Activated T-cell treated with anti-CD3 and anti-CD28 coated beads, Interleukin-2, amount 50 U/mL, for 24 hours (primary cell): ENCODE measurements at regions not wholly inside any gene's neighbourhood (a gene's known extent, or its start where the extent isn't known, plus 50 kb on each side); places are given as distances from the start of the nearest gene placed in this dataset.

Experiments used
- DNase-seq: peaks from one replicate; pipeline ENCODE4 v3.0.0-alpha.2; 2020
- H3K27ac Mint-ChIP-seq: 2 replicates; pipeline ENCODE4 v1.8.0; 2020; ENCODE audit warnings: mild to moderate bottlenecking, mixed read lengths
- H3K27me3 Mint-ChIP-seq: 2 replicates; pipeline ENCODE4 v1.8.0; 2020; ENCODE audit warnings: mixed read lengths
- H3K36me3 Mint-ChIP-seq: 2 replicates; pipeline ENCODE4 v1.8.0; 2020; ENCODE audit warnings: low read depth, mixed read lengths
- H3K4me1 Mint-ChIP-seq: 2 replicates; pipeline ENCODE4 v1.8.0; 2020; ENCODE audit warnings: low read depth, mixed read lengths
- H3K4me3 Mint-ChIP-seq: 2 replicates; pipeline ENCODE4 v1.8.0; 2020; ENCODE audit warnings: mild to moderate bottlenecking, moderate library complexity, mixed read lengths
- H3K9me3 Mint-ChIP-seq: 2 replicates; pipeline ENCODE4 v1.8.0; 2020; ENCODE audit warnings: mixed read lengths

DNA sequence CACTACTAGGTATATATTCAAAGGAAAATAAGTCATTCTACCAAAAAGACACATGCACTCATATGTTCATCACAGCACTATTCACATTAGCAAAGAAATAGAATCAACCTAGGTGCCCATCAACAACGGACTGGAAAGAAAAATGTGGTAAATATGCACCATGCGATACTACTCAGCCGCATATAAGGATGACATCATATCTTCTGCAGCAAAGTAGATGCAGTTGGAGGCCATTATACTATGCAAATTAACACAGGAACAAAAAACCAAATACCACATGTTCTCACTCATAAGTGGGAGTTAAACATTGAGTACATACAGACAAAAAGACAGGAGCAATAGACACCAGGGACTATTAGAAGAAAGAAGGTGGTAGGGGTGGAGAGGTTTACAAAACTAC lies 412.1 kb upstream of the CWC22 start:
- Mint-ChIP-seq H3K9me3 (peaks cover 2% of the 10 kb centered on the region), H3K36me3 (no peaks in the 10 kb centered on the region), H3K27me3 (no peaks in the 10 kb centered on the region), H3K27ac (no peak overlapping the region), H3K4me3 (no peak overlapping the region), H3K4me1 (no peaks in the 10 kb centered on the region)
- no peak for DNase-seq

DNA sequence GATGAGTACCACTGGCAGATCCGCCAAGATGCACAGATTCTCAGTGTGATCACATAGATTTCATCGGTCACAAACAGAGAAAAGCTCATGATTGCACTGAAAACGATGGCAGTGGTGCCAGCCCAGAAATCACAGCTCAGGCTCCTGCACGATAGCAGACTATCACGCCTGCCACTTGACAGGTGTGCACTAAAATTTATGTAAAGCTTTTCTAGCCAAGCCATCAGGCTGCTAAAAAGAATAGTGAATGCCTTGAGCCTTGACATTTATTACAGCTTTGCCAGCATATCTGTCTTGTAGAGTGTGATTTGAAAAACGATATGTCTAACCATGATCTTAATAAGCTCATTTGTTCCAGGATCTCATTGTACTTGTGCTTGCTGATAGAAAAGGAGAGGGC lies 409.5 kb upstream of the CWC22 start:
- Mint-ChIP-seq H3K9me3 (peaks cover 2% of the 10 kb centered on the region), H3K27me3 (no peaks in the 10 kb centered on the region), H3K4me3 (no peak overlapping the region)

DNA sequence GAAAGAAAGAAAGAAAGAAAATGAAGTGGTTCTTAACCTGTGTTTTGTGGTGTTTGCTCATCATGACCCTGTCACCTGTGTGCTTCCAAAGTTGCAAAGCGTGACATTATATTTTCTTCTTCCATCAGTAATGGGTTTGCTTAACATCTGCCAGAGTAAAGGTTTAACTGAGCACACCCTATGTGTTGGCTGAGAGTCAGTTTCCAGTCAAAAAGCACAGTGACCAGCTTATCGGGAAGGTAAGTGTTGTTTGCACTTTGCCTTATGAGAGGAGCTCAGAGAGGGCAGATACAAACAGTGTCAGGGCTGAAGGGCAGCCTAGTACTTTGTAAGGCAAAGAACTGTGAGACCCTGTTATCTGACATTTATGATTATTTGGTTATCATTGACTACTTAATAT lies 406.2 kb upstream of the CWC22 start:
- H3K36me3 Mint-ChIP-seq: no peaks in the 10 kb centered on the region
- no peak overlapping the region for H3K27ac Mint-ChIP-seq
- no peaks in the 10 kb centered on the region for H3K9me3 Mint-ChIP-seq
- no peaks in the 10 kb centered on the region for H3K27me3 Mint-ChIP-seq
- H3K4me3 Mint-ChIP-seq: no peak overlapping the region
- no peaks in the 10 kb centered on the region for H3K4me1 Mint-ChIP-seq
- no peak for DNase-seq

More for the DNA sequence above, 409.5 kb upstream of the CWC22 start:
- H3K27ac Mint-ChIP-seq: no peak overlapping the region
- DNase-seq: no peak
- no peaks in the 10 kb centered on the region for H3K4me1 Mint-ChIP-seq
- H3K36me3 Mint-ChIP-seq: no peaks in the 10 kb centered on the region

DNA sequence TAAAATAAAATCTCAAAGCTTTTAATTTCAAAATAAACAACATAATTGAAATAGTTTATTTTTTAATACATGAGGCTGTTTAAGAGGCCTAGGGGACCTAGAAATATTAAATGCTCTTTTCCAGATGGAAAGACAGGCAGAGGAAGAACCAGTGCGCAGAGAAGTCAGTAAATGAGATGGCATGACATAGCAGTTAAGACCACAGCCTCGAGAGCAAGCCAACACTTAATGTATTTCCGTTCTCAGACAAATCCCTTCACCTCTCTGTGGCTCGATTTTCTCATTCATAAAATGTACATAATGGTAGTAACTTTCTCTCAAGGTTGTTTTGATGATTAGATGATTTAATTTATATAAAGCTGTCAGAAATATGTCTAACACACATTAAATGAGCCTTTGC lies 405.1 kb upstream of the CWC22 start:
- no peaks in the 10 kb centered on the region for H3K27me3 Mint-ChIP-seq
- no peak overlapping the region for H3K27ac Mint-ChIP-seq
- no peak for DNase-seq
- no peak overlapping the region for H3K4me3 Mint-ChIP-seq
- H3K36me3 Mint-ChIP-seq: no peaks in the 10 kb centered on the region
- no peaks in the 10 kb centered on the region for H3K9me3 Mint-ChIP-seq
- H3K4me1 Mint-ChIP-seq: no peaks in the 10 kb centered on the region

DNA sequence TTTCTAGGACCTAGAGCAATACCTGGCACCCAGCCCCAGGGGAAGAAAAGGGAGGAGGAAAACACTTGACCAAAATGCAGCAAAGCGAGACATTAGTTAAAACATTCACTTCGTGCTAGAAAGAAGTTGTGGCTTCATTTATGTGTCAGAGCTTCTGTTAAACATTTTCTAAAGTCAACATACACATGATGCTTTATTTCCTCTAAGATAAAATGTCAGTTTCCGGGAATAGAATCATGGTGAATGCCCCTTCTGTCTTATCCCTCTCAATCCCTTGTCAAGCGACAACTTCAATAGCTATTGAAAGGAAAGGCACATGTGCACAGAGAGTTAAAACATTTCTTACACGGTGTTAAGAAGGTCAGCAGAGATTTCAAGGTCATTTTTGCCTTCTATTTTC lies 404.6 kb upstream of the CWC22 start:
- Mint-ChIP-seq H3K9me3 (no peaks in the 10 kb centered on the region), H3K27me3 (no peaks in the 10 kb centered on the region), H3K27ac (no peak overlapping the region), H3K4me1 (no peaks in the 10 kb centered on the region), H3K36me3 (no peaks in the 10 kb centered on the region), H3K4me3 (no peak overlapping the region)
- DNase-seq: no peak

DNA sequence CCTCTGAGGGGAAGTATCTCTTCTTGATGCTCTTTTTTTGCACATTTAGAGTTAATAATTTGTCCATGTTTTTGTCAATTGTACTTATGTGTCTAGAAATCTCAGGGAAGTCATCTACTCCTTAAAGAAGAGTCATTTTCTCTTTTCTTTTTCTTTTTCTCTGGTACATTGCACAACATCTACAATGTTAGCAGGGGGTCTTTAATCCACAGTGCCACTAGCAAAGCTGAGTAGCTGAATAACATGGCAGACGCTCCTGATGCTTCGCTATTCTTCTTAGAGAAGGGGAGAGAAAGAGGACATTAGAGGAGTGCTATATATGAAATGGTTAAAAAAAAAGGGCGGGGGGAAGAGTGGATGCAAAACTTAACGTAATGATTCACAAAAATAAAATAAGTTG lies 399.6 kb upstream of the CWC22 start:
- no peaks in the 10 kb centered on the region for H3K4me1 Mint-ChIP-seq
- no peaks in the 10 kb centered on the region for H3K27me3 Mint-ChIP-seq
- no peaks in the 10 kb centered on the region for H3K36me3 Mint-ChIP-seq
- H3K27ac Mint-ChIP-seq: no peak overlapping the region
- DNase-seq: no peak
- no peaks in the 10 kb centered on the region for H3K9me3 Mint-ChIP-seq
- no peak overlapping the region for H3K4me3 Mint-ChIP-seq

DNA sequence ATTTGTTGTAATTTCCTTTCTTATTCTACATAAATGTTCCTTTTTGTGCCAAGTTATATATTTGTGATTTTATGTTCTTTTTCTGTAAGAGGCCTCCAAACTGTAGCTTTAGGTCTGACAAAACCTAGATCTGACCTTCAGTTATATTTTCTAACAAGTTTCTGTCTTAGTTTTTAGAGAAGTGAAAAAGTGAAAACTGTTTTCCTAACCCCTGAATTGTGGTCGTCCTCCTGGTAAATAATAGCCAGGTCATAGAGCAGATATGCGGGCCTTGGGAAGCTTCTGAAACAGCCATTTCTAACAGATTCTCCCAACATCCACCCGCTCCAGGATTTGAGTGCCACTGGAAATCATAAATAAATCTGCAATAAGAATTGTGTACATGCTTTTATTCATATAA lies 398.4 kb upstream of the CWC22 start:
- H3K4me1 Mint-ChIP-seq: no peaks in the 10 kb centered on the region
- DNase-seq: no peak
- no peaks in the 10 kb centered on the region for H3K9me3 Mint-ChIP-seq
- H3K27me3 Mint-ChIP-seq: no peaks in the 10 kb centered on the region
- no peak overlapping the region for H3K27ac Mint-ChIP-seq
- no peak overlapping the region for H3K4me3 Mint-ChIP-seq
- H3K36me3 Mint-ChIP-seq: no peaks in the 10 kb centered on the region

DNA sequence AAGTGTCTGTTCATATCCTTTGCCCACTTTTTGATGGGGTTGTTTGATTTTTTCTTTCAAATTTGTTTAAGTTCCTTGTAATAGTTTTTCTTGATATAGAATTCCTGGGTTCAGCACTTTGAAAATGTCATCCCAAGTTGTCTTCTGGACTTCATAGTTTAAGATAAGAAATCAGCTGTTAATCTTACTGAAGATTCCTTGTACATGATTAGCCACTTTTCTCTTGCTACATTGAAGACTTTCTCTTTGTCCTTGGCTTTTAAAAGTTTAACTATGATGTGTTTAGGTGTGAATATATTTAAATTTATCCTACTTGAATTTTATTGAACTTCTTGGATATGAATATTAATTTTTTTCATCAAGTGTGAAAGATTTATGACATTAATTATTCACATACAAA lies 387.2 kb upstream of the CWC22 start:
- no peak overlapping the region for H3K27ac Mint-ChIP-seq
- no peaks in the 10 kb centered on the region for H3K4me1 Mint-ChIP-seq
- no peaks in the 10 kb centered on the region for H3K27me3 Mint-ChIP-seq
- H3K9me3 Mint-ChIP-seq: peaks cover 14% of the 10 kb centered on the region
- no peak for DNase-seq
- no peaks in the 10 kb centered on the region for H3K36me3 Mint-ChIP-seq
- H3K4me3 Mint-ChIP-seq: no peak overlapping the region

DNA sequence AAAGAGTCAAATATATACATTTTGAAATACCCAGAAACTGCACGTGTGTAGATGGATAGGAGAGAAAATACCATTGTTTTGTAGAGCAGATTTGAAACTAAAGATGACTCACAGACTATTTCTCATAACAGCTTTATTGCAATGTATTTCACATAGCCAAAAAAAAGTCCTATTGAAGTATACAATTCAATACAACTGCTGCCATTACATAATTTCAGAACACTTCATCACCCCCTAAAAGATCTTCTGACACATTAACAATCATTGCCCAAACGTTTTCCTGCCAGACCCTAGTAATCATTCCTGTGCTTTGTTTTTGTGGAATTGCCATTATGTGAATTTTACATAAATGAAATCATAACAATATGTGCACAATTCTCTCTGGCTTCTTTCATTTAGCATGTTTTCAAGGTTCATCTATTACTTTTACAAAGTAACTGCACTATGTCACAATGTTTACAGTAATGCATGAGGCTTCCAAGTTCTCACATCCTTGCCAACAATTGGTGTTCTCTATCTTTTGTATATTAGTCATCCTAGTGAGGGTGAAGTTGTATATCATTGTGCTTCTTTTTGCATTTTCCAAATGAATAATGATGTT lies 378.6 kb upstream of the CWC22 start:
- no peak overlapping the region for H3K4me3 Mint-ChIP-seq
- H3K36me3 Mint-ChIP-seq: no peaks in the 10 kb centered on the region
- no peak for DNase-seq
- H3K9me3 Mint-ChIP-seq: peaks cover 13% of the 10 kb centered on the region
- no peak overlapping the region for H3K27ac Mint-ChIP-seq
- no peaks in the 10 kb centered on the region for H3K4me1 Mint-ChIP-seq
- no peaks in the 10 kb centered on the region for H3K27me3 Mint-ChIP-seq

DNA sequence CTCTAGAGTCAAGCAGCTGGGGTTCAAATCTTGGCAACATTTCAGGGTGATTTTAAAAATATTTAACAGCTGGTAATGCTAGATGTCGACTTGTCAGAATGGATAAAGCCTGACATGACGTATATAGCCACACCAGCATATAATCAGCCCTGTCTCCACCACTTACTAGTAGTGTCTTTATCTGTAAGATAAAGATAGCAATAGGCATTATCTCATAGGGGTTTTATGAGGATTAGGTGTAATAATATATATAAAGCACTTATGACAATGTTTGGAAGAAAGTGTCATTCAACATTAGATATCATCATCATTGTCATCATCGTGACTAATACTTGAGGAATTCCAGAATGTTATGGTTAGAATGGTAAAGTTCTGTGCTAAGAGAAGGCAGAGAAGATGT lies 369.0 kb upstream of the CWC22 start:
- no peak overlapping the region for H3K27ac Mint-ChIP-seq
- peaks cover 2% of the 10 kb centered on the region for H3K9me3 Mint-ChIP-seq
- DNase-seq: no peak
- H3K27me3 Mint-ChIP-seq: no peaks in the 10 kb centered on the region
- H3K4me1 Mint-ChIP-seq: no peaks in the 10 kb centered on the region
- no peak overlapping the region for H3K4me3 Mint-ChIP-seq
- H3K36me3 Mint-ChIP-seq: no peaks in the 10 kb centered on the region

DNA sequence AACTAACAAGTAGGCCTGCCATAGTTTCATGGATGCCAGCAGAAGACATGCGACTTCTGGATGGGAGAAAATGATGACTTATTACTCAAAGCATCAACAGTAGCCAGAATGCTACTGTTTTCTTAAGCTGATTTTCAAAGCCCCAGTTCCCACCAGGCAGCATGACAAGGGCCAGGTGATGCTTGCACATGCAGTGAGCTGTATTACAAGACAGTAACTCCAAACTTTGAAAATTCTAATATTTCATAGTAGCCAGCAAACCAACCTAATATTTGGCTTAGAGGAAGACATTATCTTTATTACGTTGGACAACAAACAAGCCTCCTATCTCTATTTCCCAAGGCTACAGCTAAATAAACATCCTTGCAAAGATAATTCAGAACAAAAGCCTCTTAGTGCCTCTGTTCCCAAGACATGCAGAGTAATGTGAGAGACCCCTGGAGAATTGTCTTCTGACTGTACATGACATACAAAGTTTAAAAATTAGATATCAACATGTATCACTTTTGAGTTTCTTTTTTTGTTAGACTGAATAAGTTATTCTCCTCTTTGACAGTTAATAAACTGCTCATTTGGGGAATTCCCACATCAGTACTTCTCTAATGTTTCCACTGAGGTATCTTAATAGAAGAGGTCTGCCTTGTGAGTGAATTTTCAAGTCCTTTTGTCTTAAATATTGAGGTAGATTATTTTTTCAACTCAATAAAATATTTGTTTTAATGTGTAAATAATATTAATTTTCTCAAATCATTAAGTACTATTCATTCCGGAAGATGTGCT lies 367.6 kb upstream of the CWC22 start:
- H3K4me1 Mint-ChIP-seq: no peaks in the 10 kb centered on the region
- H3K27me3 Mint-ChIP-seq: no peaks in the 10 kb centered on the region
- no peaks in the 10 kb centered on the region for H3K36me3 Mint-ChIP-seq
- DNase-seq: no peak
- H3K4me3 Mint-ChIP-seq: no peak overlapping the region
- H3K27ac Mint-ChIP-seq: no peak overlapping the region
- H3K9me3 Mint-ChIP-seq: peaks cover 2% of the 10 kb centered on the region

DNA sequence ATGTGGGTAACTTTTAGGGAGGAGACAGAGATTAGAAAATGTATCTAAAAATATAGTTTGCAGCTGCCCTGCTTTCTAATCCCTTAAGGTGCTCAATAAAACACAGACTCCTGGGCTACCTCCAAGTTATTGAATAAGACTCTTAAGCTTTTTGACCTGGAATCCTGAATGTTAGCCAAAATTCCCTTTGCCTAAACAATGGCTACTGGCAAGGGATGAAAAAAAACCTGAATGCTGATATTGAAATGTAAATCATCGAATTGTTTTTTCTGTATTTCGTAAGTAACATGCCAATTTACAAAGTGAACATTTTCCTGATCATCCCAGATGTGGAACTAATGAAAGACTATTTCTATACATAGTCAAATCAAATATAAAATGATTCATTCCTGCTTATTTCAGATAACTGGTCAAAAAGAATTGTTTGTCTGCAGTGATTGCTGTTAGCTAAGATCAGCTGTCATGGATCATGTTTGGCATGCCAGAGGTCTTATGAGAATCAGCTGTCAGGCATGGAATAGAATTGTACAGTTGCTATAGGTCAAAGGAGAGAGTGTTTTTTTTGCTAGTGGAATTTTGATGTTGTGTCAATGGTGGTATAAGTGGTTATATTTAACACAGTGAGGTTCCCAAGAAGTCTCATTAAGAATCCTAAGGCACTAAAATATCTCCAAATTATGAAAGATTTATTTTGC lies 363.6 kb upstream of the CWC22 start:
- Mint-ChIP-seq H3K4me3 (no peak overlapping the region), H3K27me3 (no peaks in the 10 kb centered on the region), H3K4me1 (no peaks in the 10 kb centered on the region), H3K36me3 (no peaks in the 10 kb centered on the region), H3K9me3 (no peaks in the 10 kb centered on the region), H3K27ac (no peak overlapping the region)
- DNase-seq: no peak

DNA sequence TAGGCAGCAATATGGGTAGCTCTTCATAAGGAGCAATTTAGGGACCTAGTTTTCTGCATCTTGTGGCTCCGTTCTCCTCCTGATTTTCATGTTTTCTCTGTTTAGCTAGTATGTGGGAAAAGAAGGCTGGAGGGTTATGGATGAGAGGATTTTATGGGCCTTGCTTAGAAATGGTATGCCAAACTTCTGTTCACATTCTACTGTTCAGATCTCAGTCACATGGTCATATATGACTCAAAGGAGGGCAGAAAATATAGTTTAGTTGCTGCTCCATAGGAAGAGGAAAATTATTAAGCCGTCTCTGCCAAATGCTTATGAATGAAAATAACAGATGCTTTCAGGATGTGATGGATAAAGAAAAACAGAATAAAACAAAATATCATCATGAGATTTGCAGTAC lies 361.8 kb upstream of the CWC22 start:
- Mint-ChIP-seq H3K4me3 (no peak overlapping the region), H3K9me3 (no peaks in the 10 kb centered on the region), H3K27me3 (no peaks in the 10 kb centered on the region), H3K4me1 (no peaks in the 10 kb centered on the region), H3K36me3 (no peaks in the 10 kb centered on the region), H3K27ac (no peak overlapping the region)
- no peak for DNase-seq

DNA sequence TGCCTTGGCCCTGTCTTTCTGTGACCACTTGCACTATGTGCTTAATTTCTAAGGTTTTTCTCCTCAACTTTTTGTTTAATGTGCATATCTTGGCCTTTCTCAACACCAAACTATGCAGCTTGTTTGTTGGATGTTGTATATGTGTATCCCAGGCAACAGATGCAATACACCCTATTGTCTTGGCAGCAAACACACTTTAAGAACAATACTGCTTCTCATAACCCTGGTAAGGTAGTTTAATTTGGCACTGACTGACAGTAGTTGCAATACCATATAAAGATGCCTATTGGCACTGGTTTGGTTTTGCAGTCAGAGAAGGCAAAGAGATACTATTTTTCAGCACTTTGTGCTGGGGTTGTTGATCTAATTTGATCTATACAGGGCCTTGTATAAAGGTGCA lies 360.7 kb upstream of the CWC22 start:
- DNase-seq: no peak
- Mint-ChIP-seq H3K27me3 (no peaks in the 10 kb centered on the region), H3K36me3 (no peaks in the 10 kb centered on the region)

DNA sequence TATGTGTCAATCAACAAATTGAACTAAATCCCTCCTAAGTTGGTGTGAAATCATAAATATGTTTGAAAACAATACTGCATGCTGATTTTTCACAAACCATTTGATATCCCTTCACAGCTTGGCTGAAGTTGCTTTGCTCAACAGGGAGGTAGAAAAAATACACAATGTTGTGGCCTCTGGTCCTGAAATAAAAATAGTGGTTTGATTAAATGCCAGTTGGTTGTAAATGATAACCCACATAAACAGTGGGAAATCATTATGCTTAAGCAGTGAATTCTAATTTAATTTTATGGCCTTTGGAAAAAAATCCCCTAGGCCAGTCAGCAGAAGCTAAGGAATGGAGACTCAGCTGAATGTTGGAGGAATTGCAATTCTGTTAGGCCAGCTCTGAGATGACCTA lies 359.4 kb upstream of the CWC22 start:
- no peak for DNase-seq
- Mint-ChIP-seq H3K9me3 (no peaks in the 10 kb centered on the region), H3K4me3 (no peak overlapping the region), H3K27me3 (no peaks in the 10 kb centered on the region), H3K27ac (no peak overlapping the region), H3K36me3 (no peaks in the 10 kb centered on the region), H3K4me1 (no peaks in the 10 kb centered on the region)

More for the DNA sequence above, 360.7 kb upstream of the CWC22 start:
- Mint-ChIP-seq H3K4me3 (no peak overlapping the region), H3K27ac (no peak overlapping the region), H3K9me3 (no peaks in the 10 kb centered on the region), H3K4me1 (no peaks in the 10 kb centered on the region)
